GM12878 (cell line): ENCODE measurements at regions not wholly inside any gene's neighbourhood (a gene's known extent, or its start where the extent isn't known, plus 50 kb on each side); places are given as distances from the start of the nearest gene placed in this dataset.

Experiments
- ATAC-seq: fragments of 200-7000 bp; cut with Tn5 transposase; 3 replicates; pipeline ENCODE4 v1.9.1; 2020; ENCODE audit warnings: mild to moderate bottlenecking, moderate library complexity
- BruUV-seq: library from RNA; stranded (reverse); fragments of 400-500 nt; replicated peaks from 2 replicates; lab custom pipeline; 2021; lab: Mats Ljungman, UMichigan
- CTCF ChIA-PET: fragments of 300-600 bp; sonication (Branson Sonifier 250); formaldehyde crosslinking; extraction: SDS; loops from one replicate; lab custom pipeline; 2021; ENCODE audit warnings: inconsistent platforms; lab: Yijun Ruan, JAX
- POLR2A ChIA-PET: fragments of 350-600 bp; formaldehyde crosslinking; extraction: SDS; loops from one replicate; lab custom pipeline; 2021; ENCODE audit warnings: inconsistent platforms; lab: Charles Lee
- RAD21 ChIA-PET: fragments of 300-600 bp; sonication (Branson Sonifier 250); formaldehyde crosslinking; loops from one replicate; lab custom pipeline; 2023; ENCODE audit warnings: antibody characterized with exemption; ENCODE audit not compliant: unreplicated experiment; lab: Charles Lee
- SMC1A ChIA-PET: fragments of 300-600 bp; sonication (Branson Sonifier 250); formaldehyde crosslinking; loops from one replicate; lab custom pipeline; 2023; ENCODE audit not compliant: unreplicated experiment, uncharacterized antibody; lab: Charles Lee
- DNase-seq: peaks from one replicate; pipeline ENCODE4 v3.0.0-alpha.2; 2011; ENCODE audit warnings: low read depth, low spot score
- FAIRE-seq: peaks from 3 replicates; lab custom pipeline; 2011; peaks lifted over from hg19 to GRCh38; lab: Jason Lieb, UNC
- H2AFZ ChIP-seq: 2 replicates; pipeline ENCODE4 v1.6.0; 2011; ENCODE audit warnings: low read depth, low read length, control low read depth; ENCODE audit not compliant: control insufficient read depth
- H3K27ac ChIP-seq: 2 replicates; pipeline ENCODE4 v1.5.1; 2011; ENCODE audit warnings: control low read depth; ENCODE audit not compliant: control insufficient read depth, insufficient read depth
- H3K27me3 ChIP-seq, 2 experiments: replicated peaks in 1 of 2; 2 replicates each; pipeline versions ENCODE4 v1.6.0 to v1.6.1; 2011; ENCODE audit warnings: low read length in 1 of 2; ENCODE audit not compliant: control insufficient read depth in 2 of 2, insufficient read depth in 2 of 2
- H3K36me3 ChIP-seq, 2 experiments: 2 replicates each; pipeline ENCODE4 v1.5.1; 2011; ENCODE audit warnings: low read length in 1 of 2; ENCODE audit not compliant: control insufficient read depth in 2 of 2, insufficient read depth in 2 of 2
- H3K4me1 ChIP-seq: 2 replicates; pipeline ENCODE4 v1.6.1; 2011; ENCODE audit warnings: mild to moderate bottlenecking, low read length, moderate library complexity, mixed read lengths; ENCODE audit not compliant: control insufficient read depth, insufficient read depth
- H3K4me2 ChIP-seq: 2 replicates; pipeline ENCODE4 v1.6.0; 2011; ENCODE audit warnings: control low read depth; ENCODE audit not compliant: control insufficient read depth, insufficient read depth
- H3K4me3 ChIP-seq: fragments of 200-600 bp; sonication (generic); 2 replicates; pipeline ENCODE4 v1.5.1; 2016
- H3K79me2 ChIP-seq: 2 replicates; pipeline ENCODE4 v1.6.0; 2011; ENCODE audit warnings: low read length; ENCODE audit not compliant: control insufficient read depth, insufficient read depth
- H3K9ac ChIP-seq: 2 replicates; pipeline ENCODE4 v1.8.0; 2011; ENCODE audit warnings: low read length, control low read depth, mixed read lengths; ENCODE audit not compliant: control insufficient read depth, insufficient read depth
- H3K9me3 ChIP-seq: replicated peaks from 3 replicates; pipeline ENCODE4 v1.5.1; 2011; ENCODE audit warnings: mild to moderate bottlenecking, low read length; ENCODE audit not compliant: control insufficient read depth, insufficient read depth
- H4K20me1 ChIP-seq: 2 replicates; pipeline ENCODE4 v1.6.0; 2011; ENCODE audit not compliant: control insufficient read depth, insufficient read depth
- CREM ChIP-seq: IDR thresholded peaks from 2 replicates; pipeline ENCODE4 v1.6.1; 2014; ENCODE audit warnings: antibody characterized with exemption, low read depth
- NBN ChIP-seq: fragments of 450-650 bp; IDR thresholded peaks from 2 replicates; pipeline ENCODE4 v1.6.1; 2016
- RAD21 ChIP-seq: IDR thresholded peaks from 2 replicates; pipeline ENCODE4 v1.6.1; 2011; ENCODE audit warnings: mild to moderate bottlenecking, low read depth, low read length, moderate library complexity; ENCODE audit not compliant: insufficient read depth
- RBBP5 ChIP-seq: fragments of 200-600 bp; sonication (generic); conservative IDR thresholded peaks from 2 replicates; pipeline ENCODE4 v1.6.1; 2016
- SP1 ChIP-seq: IDR thresholded peaks from one replicate; pipeline ENCODE4 v1.6.1; 2011; ENCODE audit warnings: low read depth, low read length
- ZNF592 ChIP-seq: fragments of 450-650 bp; IDR thresholded peaks from 2 replicates; pipeline ENCODE4 v1.6.1; 2017; ENCODE audit warnings: mild to moderate bottlenecking, moderate library complexity
- WGBS: methylation state at CpG from one replicate; pipeline ENCODE4 v1.1.6; 2016; ENCODE audit warnings: low lambda C conversion rate; ENCODE audit not compliant: insufficient replicate concordance, insufficient coverage; ENCODE audit errors: missing lambda C conversion rate; 5-methylcytosine and 5-hydroxymethylcytosine counted together
- in situ Hi-C: fragments of 300-500 bp; cut with MboI; formaldehyde crosslinking; loops from 9 replicates; pipeline ENCODE4 v1.14.3; 2018; ENCODE audit warnings: mixed read lengths
- intact Hi-C: fragments of 100-400 bp; cut with micrococcal nuclease; formaldehyde crosslinking; loops from one replicate; pipeline ENCODE4 v1.14.2; 2022; ENCODE audit not compliant: unreplicated experiment

- Histone ChIP-seq H3K27me3 (no peaks in the 10 kb centered on the region), H3K36me3 (no peaks in the 10 kb centered on the region), H3K9ac (no peak overlapping the region)
- RAD21 ChIA-PET, result no interaction called here
- in situ Hi-C loops, result no loop called here
- 0% methylated on average over 1 of the region's 1 CpG for WGBS
- CTCF ChIA-PET, result no interaction called here
- TF ChIP-seq RBBP5, result no peak
- no peak for TF ChIP-seq ZNF592
- TF ChIP-seq NBN, result no peak
- no peak for TF ChIP-seq RAD21
- TF ChIP-seq SP1, result no peak
- no peak for TF ChIP-seq CREM
- TF ChIP-seq, all 136 proteins: peak for 0
- no peaks in the 10 kb centered on the region for H3K9me3 ChIP-seq
- H3K4me3 ChIP-seq, result no peak overlapping the region
- no peak for FAIRE-seq
- BruUV-seq, result no TSS peak
- no peak overlapping the region for H3K27ac ChIP-seq
- H4K20me1 ChIP-seq, result no peaks in the 10 kb centered on the region
- H3K4me1 ChIP-seq, result no peaks in the 10 kb centered on the region
- SMC1A ChIA-PET, result no interaction called here
- intact Hi-C loops, result no loop called here
- H3K79me2 ChIP-seq, result no peaks in the 10 kb centered on the region
- POLR2A ChIA-PET, result no interaction called here
- ATAC-seq, result no peak
- no peak overlapping the region for H3K4me2 ChIP-seq
- H2AFZ ChIP-seq, result no peak overlapping the region
- no peak for DNase-seq
These were observed 910.2 kb upstream of the SLC10A2 start for GRCh38 chr13:103976371-103976770.
